NB4 (cell line): ENCODE measurements at regions not wholly inside any gene's neighbourhood (a gene's known extent, or its start where the extent isn't known, plus 50 kb on each side); places are given as distances from the start of the nearest gene placed in this dataset.

Experiments
- MYC ChIP-seq: IDR thresholded peaks from 2 replicates; pipeline ENCODE4 v1.6.1; 2011; ENCODE audit warnings: low read depth, low read length
- POLR2A ChIP-seq: IDR thresholded peaks from 2 replicates; pipeline ENCODE4 v1.6.1; 2011; ENCODE audit warnings: mild to moderate bottlenecking; ENCODE audit not compliant: insufficient read length; ENCODE audit errors: extremely low read depth
- TF ChIP-seq, protein P1 (sequence below): IDR thresholded peaks from one replicate; pipeline ENCODE4 v1.5.1; 2012; ENCODE audit warnings: low read depth, low read length
- TF ChIP-seq, protein P2 (sequence below): IDR thresholded peaks from 2 replicates; pipeline ENCODE4 v1.6.1; 2011; ENCODE audit warnings: low read depth, low read length

DNA sequence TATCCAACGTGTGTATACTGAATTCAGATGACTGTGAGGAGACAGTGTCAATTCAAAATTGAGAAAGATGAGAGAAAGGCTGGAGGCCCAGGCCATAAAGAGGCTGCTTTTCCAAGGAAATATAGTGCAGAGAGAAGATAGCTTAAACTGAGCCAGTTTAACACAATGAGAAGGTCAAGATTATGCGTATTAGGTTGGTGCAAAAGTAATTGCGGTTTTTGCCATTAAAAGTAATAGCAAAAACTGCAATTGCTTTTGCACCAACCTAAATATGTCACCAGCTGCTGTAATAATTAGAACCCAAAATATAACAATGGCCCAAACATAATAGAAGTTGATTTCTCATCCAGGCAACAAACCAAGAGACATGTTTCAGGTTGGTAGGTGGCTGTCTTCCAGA, 148.7 kb upstream of the ATP5MC3 start:
- TF ChIP-seq, protein P1, sequence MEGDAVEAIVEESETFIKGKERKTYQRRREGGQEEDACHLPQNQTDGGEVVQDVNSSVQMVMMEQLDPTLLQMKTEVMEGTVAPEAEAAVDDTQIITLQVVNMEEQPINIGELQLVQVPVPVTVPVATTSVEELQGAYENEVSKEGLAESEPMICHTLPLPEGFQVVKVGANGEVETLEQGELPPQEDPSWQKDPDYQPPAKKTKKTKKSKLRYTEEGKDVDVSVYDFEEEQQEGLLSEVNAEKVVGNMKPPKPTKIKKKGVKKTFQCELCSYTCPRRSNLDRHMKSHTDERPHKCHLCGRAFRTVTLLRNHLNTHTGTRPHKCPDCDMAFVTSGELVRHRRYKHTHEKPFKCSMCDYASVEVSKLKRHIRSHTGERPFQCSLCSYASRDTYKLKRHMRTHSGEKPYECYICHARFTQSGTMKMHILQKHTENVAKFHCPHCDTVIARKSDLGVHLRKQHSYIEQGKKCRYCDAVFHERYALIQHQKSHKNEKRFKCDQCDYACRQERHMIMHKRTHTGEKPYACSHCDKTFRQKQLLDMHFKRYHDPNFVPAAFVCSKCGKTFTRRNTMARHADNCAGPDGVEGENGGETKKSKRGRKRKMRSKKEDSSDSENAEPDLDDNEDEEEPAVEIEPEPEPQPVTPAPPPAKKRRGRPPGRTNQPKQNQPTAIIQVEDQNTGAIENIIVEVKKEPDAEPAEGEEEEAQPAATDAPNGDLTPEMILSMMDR: no peak
- TF ChIP-seq POLR2A (no peak), MYC (no peak)
- TF ChIP-seq, protein P2, sequence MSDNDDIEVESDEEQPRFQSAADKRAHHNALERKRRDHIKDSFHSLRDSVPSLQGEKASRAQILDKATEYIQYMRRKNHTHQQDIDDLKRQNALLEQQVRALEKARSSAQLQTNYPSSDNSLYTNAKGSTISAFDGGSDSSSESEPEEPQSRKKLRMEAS: no peak
